K562 (cell line): ENCODE measurements at regions not wholly inside any gene's neighbourhood (a gene's known extent, or its start where the extent isn't known, plus 50 kb on each side); places are given as distances from the start of the nearest gene placed in this dataset.

Experiments used
- ATAC-seq: fragments of 200-7000 bp; cut with Tn5 transposase; 3 replicates; pipeline ENCODE4 v1.9.1; 2020; ENCODE audit warnings: moderate library complexity
- BruUV-seq: library from RNA; stranded (reverse); fragments of 400-500 nt; replicated peaks from 2 replicates; lab custom pipeline; 2021; lab: Mats Ljungman, UMichigan
- CTCF ChIA-PET: fragments of 300-600 bp; formaldehyde crosslinking; extraction: SDS; loops from one replicate; lab custom pipeline; 2021; ENCODE audit warnings: low intra/inter-chr PET ratio; lab: Yijun Ruan, JAX
- POLR2A ChIA-PET: fragments of 300-600, 350-650 bp; sonication (Branson Sonifier 250); formaldehyde crosslinking; extraction: SDS; loops from one replicate; lab custom pipeline; 2021; ENCODE audit warnings: antibody characterized with exemption, inconsistent platforms; lab: Yijun Ruan, JAX
- DNase-seq, 4 experiments: peaks; one replicate each; pipeline versions ENCODE4 v3.0.0 to v3.0.0-alpha.2; 2011 to 2018; ENCODE audit warnings: low spot score in 3 of 4, mixed read lengths in 3 of 4; ENCODE audit errors: extremely low read depth in 1 of 4
- FAIRE-seq: peaks from 2 replicates; lab custom pipeline; 2011; peaks lifted over from hg19 to GRCh38; lab: Jason Lieb, UNC
- H2AFZ ChIP-seq: 2 replicates; pipeline ENCODE4 v1.6.0; 2011; ENCODE audit warnings: low read depth, low read length, control low read depth, inconsistent platforms
- H3K27ac ChIP-seq: fragments of 200-600 bp; 3 replicates; pipeline ENCODE4 v1.8.0; 2011; ENCODE audit warnings: low read depth, mild to moderate bottlenecking, control low read depth, inconsistent platforms, low read length, moderate library complexity, mixed read lengths; ENCODE audit errors: extremely low read depth
- H3K27me3 ChIP-seq, 2 experiments: fragments of 300-600 bp in 1 of 2; 2 replicates in 1 of 2; 3 replicates in 1 of 2; pipeline versions ENCODE4 v1.6.0 to v1.8.0; 2011; ENCODE audit warnings: inconsistent platforms in 2 of 2, low read length in 2 of 2, mild to moderate bottlenecking in 1 of 2, mixed read lengths in 1 of 2, moderate library complexity in 1 of 2; ENCODE audit not compliant: control insufficient read depth in 2 of 2, insufficient read depth in 2 of 2
- H3K36me3 ChIP-seq: fragments of 300-600 bp; 3 replicates; pipeline ENCODE4 v1.8.0; 2011; ENCODE audit warnings: mild to moderate bottlenecking, low read length, inconsistent platforms; ENCODE audit not compliant: control insufficient read depth, insufficient read depth
- H3K4me1 ChIP-seq, 2 experiments: fragments of 200-600 bp in 1 of 2; replicated peaks in 1 of 2; 2 replicates in 1 of 2; 3 replicates in 1 of 2; pipeline versions ENCODE4 v1.5.1 to v1.8.0; 2011; ENCODE audit warnings: inconsistent platforms in 2 of 2, low read length in 2 of 2, mild to moderate bottlenecking in 1 of 2, mixed read lengths in 1 of 2, moderate library complexity in 1 of 2; ENCODE audit not compliant: control insufficient read depth in 2 of 2, insufficient read depth in 2 of 2
- H3K4me2 ChIP-seq: 2 replicates; pipeline ENCODE4 v1.6.1; 2011; ENCODE audit warnings: low read length, control low read depth, inconsistent platforms, mixed read lengths; ENCODE audit not compliant: insufficient read depth
- H3K4me3 ChIP-seq: fragments of 200-600 bp; sonication (generic), shearing (Covaris generic); 2 replicates; pipeline ENCODE4 v1.5.1; 2016; ENCODE audit warnings: control low read depth, inconsistent platforms
- H3K79me2 ChIP-seq: fragments of 200-600 bp; 3 replicates; pipeline ENCODE4 v1.8.0; 2011; ENCODE audit warnings: low read length, inconsistent platforms; ENCODE audit not compliant: control insufficient read depth, insufficient read depth
- H3K9ac ChIP-seq, 2 experiments: 2 replicates each; pipeline versions ENCODE4 v1.6.0 to v1.6.1; 2011; ENCODE audit warnings: low read depth in 2 of 2, low read length in 2 of 2, control low read depth in 1 of 2, inconsistent platforms in 1 of 2, mild to moderate bottlenecking in 1 of 2, mixed read lengths in 1 of 2; ENCODE audit not compliant: insufficient read depth in 1 of 2
- H3K9me1 ChIP-seq: one replicate; pipeline ENCODE4 v1.6.0; 2011; ENCODE audit warnings: inconsistent platforms, mild to moderate bottlenecking, low read length, moderate library complexity; ENCODE audit not compliant: control insufficient read depth, insufficient read depth
- H3K9me3 ChIP-seq: replicated peaks from 2 replicates; pipeline ENCODE4 v1.5.1; 2011; ENCODE audit warnings: low read depth, low read length, inconsistent platforms; ENCODE audit not compliant: control insufficient read depth, insufficient read depth
- H4K20me1 ChIP-seq: replicated peaks from 2 replicates; pipeline ENCODE4 v1.6.1; 2011; ENCODE audit warnings: low read length, inconsistent platforms, mixed read lengths; ENCODE audit not compliant: control insufficient read depth, insufficient read depth
- HMGN3 ChIP-seq: IDR thresholded peaks from 2 replicates; pipeline ENCODE4 v1.6.1; 2011; ENCODE audit warnings: borderline replicate concordance, low read depth, mild to moderate bottlenecking, mixed read lengths, low read length; ENCODE audit not compliant: insufficient read length; ENCODE audit errors: extremely low read depth
- NCOA1 ChIP-seq: fragments of 450-650 bp; IDR thresholded peaks from 2 replicates; pipeline ENCODE4 v1.6.1; 2016; ENCODE audit warnings: low read depth
- SETDB1 ChIP-seq: IDR thresholded peaks from one replicate; pipeline ENCODE4 v1.6.1; 2012; ENCODE audit warnings: low read length, control low read depth, inconsistent platforms
- ZNF274 ChIP-seq: IDR thresholded peaks from 2 replicates; pipeline ENCODE4 v1.6.1; 2011; ENCODE audit warnings: low read depth, mild to moderate bottlenecking, low read length, moderate library complexity, borderline replicate concordance
- ZNF449 ChIP-seq: fragments of 250-450 bp; sonication (Bioruptor Pico); IDR thresholded peaks from 2 replicates; pipeline ENCODE4 v1.8.0; 2022; ENCODE audit warnings: moderate library complexity, mild to moderate bottlenecking, inconsistent platforms
- ZZZ3 ChIP-seq: fragments of 450-650 bp; IDR thresholded peaks from 2 replicates; pipeline ENCODE4 v1.6.1; 2016; ENCODE audit warnings: antibody characterized with exemption, mild to moderate bottlenecking, moderate library complexity
- WGBS: fragments of 100-300 bp; shearing (Covaris generic); methylation state at CpG from one replicate; pipeline ENCODE4 v1.1.6; 2016; ENCODE audit warnings: low coverage, mixed read lengths; ENCODE audit not compliant: insufficient coverage; ENCODE audit errors: missing lambda C conversion rate; 5-methylcytosine and 5-hydroxymethylcytosine counted together
- in situ Hi-C: fragments of 300-500 bp; cut with MboI; formaldehyde crosslinking; loops from 4 replicates; pipeline ENCODE4 v1.15.0; 2018; ENCODE audit warnings: inconsistent platforms, mixed read lengths
- intact Hi-C: fragments of 100-400 bp; cut with micrococcal nuclease; formaldehyde crosslinking; loops from 2 replicates; pipeline ENCODE4 v1.14.2; 2022

GRCh38 chr18:75134611-75134975 lies 74.3 kb downstream of the PTGR3 start (continued):
- TF ChIP-seq ZNF449 (no peak), ZZZ3 (no peak), ZNF274 (no peak), HMGN3 (no peak), SETDB1 (no peak)

GRCh38 chr18:75133721-75134610 lies 75.0 kb downstream of the PTGR3 start:
- intact Hi-C loops, result no loop called here
- FAIRE-seq, result no peak
- no peak for ATAC-seq

More at GRCh38 chr18:75133721-75134610, 75.0 kb downstream of the PTGR3 start:
- Histone ChIP-seq H4K20me1 (no peaks in the 10 kb centered on the region), H3K9ac (no peak overlapping the region), H3K9me1 (no peaks in the 10 kb centered on the region), H3K79me2 (no peaks in the 10 kb centered on the region), H3K4me1 (no peaks in the 10 kb centered on the region), H3K27me3 (peaks cover 0 to 55% of the 10 kb centered on the region in 2 experiments; a peak in 3 of 5 replicates), H3K27ac (no peak overlapping the region), H2AFZ (no peak overlapping the region), H3K9me3 (no peaks in the 10 kb centered on the region), H3K4me3 (no peak overlapping the region), H3K36me3 (no peaks in the 10 kb centered on the region), H3K4me2 (no peak overlapping the region)
- in situ Hi-C loops, result no loop called here
- DNase-seq, result no peak
- BruUV-seq, result no TSS peak
- WGBS, result 12% methylated on average over 10 of the region's 28 CpGs
- POLR2A ChIA-PET, result no interaction called here
- CTCF ChIA-PET, result no interaction called here
- TF ChIP-seq NCOA1, result no peak
